ENCODE measurements at regions not wholly inside any gene's neighbourhood (a gene's known extent, or its start where the extent isn't known, plus 50 kb on each side); places are given as distances from the start of the nearest gene placed in this dataset.

DNA sequence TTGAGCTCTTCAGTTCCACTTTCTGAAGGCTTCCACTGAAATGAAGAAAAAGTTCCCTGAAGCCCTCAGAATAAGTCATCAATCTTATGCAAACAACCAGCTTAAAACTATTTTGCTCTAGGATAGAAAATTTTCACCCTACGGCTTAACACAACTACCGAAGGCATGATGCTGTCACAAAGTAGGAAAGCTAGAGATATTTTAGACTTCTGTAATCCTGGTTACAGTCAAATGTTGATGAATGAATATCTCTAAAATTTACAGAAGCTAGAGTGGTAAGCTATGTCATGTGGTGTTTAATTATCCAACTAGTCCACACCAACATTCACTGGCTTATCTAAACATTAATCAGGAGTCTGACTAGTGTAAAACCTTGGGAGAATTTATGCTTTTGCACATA is 197.9 kb downstream of the SUCLA2 start:
- DNase-seq (ENCODE audit: low read depth) = no peak
- TF ChIP-seq, protein P1, sequence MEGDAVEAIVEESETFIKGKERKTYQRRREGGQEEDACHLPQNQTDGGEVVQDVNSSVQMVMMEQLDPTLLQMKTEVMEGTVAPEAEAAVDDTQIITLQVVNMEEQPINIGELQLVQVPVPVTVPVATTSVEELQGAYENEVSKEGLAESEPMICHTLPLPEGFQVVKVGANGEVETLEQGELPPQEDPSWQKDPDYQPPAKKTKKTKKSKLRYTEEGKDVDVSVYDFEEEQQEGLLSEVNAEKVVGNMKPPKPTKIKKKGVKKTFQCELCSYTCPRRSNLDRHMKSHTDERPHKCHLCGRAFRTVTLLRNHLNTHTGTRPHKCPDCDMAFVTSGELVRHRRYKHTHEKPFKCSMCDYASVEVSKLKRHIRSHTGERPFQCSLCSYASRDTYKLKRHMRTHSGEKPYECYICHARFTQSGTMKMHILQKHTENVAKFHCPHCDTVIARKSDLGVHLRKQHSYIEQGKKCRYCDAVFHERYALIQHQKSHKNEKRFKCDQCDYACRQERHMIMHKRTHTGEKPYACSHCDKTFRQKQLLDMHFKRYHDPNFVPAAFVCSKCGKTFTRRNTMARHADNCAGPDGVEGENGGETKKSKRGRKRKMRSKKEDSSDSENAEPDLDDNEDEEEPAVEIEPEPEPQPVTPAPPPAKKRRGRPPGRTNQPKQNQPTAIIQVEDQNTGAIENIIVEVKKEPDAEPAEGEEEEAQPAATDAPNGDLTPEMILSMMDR (IDR thresholded peaks at IDR 0.05; ENCODE audit: low read length, missing control alignments) = no peak
- no peak overlapping the region for H3K4me3 ChIP-seq (replicated peaks; ENCODE audit: low read depth, low read length)

DNA sequence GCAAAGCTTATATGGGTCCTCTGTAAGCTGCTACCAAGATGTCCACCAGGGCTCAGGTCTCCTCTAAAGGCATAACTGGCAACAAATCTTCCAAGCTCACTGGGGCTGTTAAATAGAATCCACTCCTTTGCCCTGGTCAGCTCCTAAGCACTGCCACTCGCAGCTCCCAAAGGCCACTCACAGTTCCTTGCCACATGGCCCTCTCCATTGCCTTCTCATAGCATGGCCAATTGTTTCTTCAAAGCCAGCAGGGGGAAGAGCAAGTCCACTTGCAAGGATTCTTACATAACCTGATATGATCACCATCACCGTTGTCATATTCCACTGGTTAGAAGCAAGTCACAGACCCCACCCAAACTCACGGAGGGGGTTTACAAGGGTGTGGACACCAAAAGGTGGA is 199.5 kb downstream of the SUCLA2 start:
- no peak overlapping the region for H3K4me3 ChIP-seq (replicated peaks; ENCODE audit: low read depth, low read length)
- no peak for DNase-seq (ENCODE audit: low read depth)
- TF ChIP-seq, protein P1 (IDR thresholded peaks at IDR 0.05; ENCODE audit: low read length, missing control alignments) = no peak

DNA sequence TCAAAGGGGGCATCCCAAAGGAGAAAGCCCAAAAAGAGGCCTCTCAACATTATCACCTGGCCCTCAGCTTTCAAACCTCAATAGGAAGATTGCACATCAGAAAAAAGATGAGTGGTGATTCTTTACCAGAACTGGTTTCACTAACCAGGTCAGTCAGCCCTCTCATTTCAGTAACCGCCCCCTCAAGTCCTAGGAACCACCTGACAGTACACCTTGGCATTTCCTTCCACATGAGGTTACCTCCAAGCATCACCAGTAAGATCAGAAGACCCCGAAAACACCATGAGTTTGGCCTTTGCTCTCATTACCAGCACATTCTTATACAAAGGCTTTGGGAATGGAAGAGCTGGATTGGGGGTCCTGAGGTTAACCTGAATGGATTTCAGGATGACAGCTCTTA is 200.5 kb downstream of the SUCLA2 start:
- TF ChIP-seq, protein P1 (IDR thresholded peaks at IDR 0.05; ENCODE audit: low read length, missing control alignments) = no peak
- DNase-seq (ENCODE audit: low read depth) = no peak
- no peak overlapping the region for H3K4me3 ChIP-seq (replicated peaks; ENCODE audit: low read depth, low read length)

DNA sequence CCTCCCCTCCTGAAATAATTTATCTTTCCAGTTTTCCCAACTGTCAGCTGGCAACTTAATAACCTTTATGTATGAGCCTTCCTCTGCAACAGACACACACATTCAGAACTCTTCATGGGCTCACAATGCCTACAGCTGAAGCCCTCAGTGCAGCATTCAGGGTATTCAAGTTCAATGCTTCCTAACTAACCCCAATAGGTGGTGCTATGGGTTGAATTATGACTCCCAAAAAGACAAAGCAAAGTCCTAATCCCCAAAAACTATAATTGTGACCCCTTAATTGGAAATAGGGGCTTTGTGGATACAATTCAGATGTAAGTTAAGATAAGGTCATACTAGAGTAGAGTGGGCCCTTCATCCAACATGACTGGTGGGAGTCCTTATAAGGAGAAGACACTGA is 202.2 kb downstream of the SUCLA2 start:
- TF ChIP-seq, protein P1 (IDR thresholded peaks at IDR 0.05; ENCODE audit: low read length, missing control alignments) = peak; percentile 49
- no peak overlapping the region for H3K4me3 ChIP-seq (replicated peaks; ENCODE audit: low read depth, low read length)
- peak; percentile 51 for DNase-seq (ENCODE audit: low read depth)

DNA sequence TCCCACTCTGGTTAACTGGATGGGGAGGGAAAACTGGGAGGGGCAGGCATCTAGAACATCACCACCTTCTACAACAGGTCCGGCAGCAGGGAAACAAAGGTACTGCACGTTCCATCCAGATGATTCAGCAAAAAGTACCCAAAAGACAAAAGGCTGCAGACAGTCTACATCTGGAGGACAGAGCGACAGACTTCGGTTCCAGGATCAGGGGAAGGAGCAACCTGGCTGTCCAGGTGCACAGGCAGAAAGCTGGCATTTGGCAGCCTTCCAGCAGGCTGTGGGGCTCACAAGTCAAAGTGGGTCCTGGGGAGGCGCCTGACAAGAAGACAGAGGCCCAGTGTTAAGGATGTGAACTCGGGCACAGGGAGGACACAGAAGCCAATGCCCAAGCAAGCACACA is 202.9 kb downstream of the SUCLA2 start:
- no peak overlapping the region for H3K4me3 ChIP-seq (replicated peaks; ENCODE audit: low read depth, low read length)
- TF ChIP-seq, protein P1 (IDR thresholded peaks at IDR 0.05; ENCODE audit: low read length, missing control alignments) = no peak
- no peak for DNase-seq (ENCODE audit: low read depth)

DNA sequence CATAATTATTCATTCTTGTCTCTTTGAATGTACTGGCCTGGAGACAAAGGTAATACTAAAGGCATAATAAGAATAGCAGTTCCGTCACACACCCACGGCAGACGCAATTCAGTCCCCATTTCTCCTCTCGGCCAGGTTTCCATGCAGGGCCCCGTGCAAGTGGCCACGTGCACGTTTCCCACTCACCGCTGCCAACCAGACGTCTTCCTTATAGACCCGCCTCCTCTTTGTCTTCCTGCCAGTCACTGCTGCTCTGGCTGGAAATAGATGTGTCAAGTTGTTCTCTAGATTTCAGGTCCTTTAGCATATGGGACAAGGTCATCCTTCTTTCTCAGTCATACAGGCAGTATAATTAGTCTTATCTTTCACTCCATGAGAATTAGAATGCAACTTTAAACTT is 204.3 kb downstream of the SUCLA2 start:
- TF ChIP-seq, protein P1 (IDR thresholded peaks at IDR 0.05; ENCODE audit: low read length, missing control alignments) = no peak
- no peak for DNase-seq (ENCODE audit: low read depth)
- H3K4me3 ChIP-seq (replicated peaks; ENCODE audit: low read depth, low read length) = no peak overlapping the region

DNA sequence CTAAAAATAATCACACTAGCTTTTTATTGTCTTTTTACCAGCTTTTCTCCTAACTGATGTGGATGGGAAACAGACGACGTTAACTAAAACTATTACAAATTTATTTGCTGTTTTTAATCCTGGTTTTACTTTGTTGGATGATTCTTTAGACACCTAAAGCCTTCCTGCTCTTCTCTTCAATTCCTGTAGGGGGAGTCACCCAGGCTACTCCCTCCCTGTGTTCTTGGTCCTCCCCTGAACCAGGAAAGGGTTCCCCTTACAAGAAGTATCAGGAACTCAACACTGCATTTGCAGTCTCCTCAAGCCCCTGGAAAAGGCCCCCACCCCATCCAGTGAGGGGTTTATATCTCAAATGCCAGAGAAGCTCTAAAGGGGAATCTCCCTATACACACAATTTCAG is 206.1 kb downstream of the SUCLA2 start:
- DNase-seq (ENCODE audit: low read depth) = peak; percentile 27
- no peak overlapping the region for H3K4me3 ChIP-seq (replicated peaks; ENCODE audit: low read depth, low read length)
- TF ChIP-seq, protein P1 (IDR thresholded peaks at IDR 0.05; ENCODE audit: low read length, missing control alignments) = peak; percentile 73
